K562 (cell line): ENCODE measurements at regions not wholly inside any gene's neighbourhood (a gene's known extent, or its start where the extent isn't known, plus 50 kb on each side); places are given as distances from the start of the nearest gene placed in this dataset.

Experiments
- CSDE1 ChIP-seq, 2 experiments: fragments of 450-650 bp; IDR thresholded peaks; 2 replicates each; pipeline ENCODE4 v1.6.1; 2016; ENCODE audit warnings: mild to moderate bottlenecking in 1 of 2
- SIN3A ChIP-seq, 2 experiments: fragments of 150-350 bp in 1 of 2; IDR thresholded peaks; 2 replicates each; pipeline ENCODE4 v1.6.1; 2011 to 2016; ENCODE audit warnings: borderline replicate concordance in 2 of 2, low read depth in 2 of 2, low read length in 2 of 2, mild to moderate bottlenecking in 2 of 2, moderate library complexity in 2 of 2; ENCODE audit not compliant: control insufficient read depth in 1 of 2
- ZNF282 ChIP-seq: sonication (generic); formaldehyde crosslinking; IDR thresholded peaks from 2 replicates; pipeline ENCODE4 v1.8.1; 2023; ENCODE audit warnings: missing genetic modification reagents
- ZNF507 ChIP-seq: conservative IDR thresholded peaks from 2 replicates; pipeline ENCODE4 v1.6.1; 2017; ENCODE audit warnings: missing genetic modification characterization, missing compliant biosample characterization
- TF ChIP-seq, protein P1 (sequence below): sonication (generic); formaldehyde crosslinking; IDR thresholded peaks from 2 replicates; pipeline ENCODE4 v1.9.0; 2022; ENCODE audit warnings: mild to moderate bottlenecking, missing genetic modification reagents
- TF ChIP-seq, protein P2 (sequence below): fragments of 450-650 bp; IDR thresholded peaks from 2 replicates; pipeline ENCODE4 v1.6.1; 2016; ENCODE audit warnings: missing biosample characterization, missing genetic modification characterization

DNA sequence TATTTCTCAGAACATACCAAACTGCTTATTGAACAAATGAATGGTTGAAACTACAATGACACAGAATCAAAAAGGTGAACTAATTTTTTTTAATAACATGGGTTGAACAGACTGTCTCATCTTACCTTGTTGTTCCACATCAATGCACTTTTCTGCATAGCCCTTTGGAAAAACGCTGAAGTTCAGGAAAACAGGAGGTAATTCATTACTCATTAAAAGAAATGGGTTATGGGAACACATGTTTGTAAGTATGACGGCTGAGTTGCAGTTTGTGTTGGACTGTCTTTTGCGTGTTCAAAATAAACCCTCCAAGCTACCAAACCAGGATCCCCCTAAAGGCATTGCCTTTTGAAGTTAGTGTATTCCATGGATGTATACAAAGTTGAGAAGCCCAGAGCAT is 514.9 kb upstream of the PKN2 start:
- no peak for TF ChIP-seq CSDE1 (IDR thresholded peaks at IDR 0.05)
- TF ChIP-seq, protein P1, sequence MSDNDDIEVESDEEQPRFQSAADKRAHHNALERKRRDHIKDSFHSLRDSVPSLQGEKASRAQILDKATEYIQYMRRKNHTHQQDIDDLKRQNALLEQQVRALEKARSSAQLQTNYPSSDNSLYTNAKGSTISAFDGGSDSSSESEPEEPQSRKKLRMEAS (CRISPR knock-in tag) = no peak
- TF ChIP-seq ZNF282 (CRISPR knock-in tag) = no peak
- TF ChIP-seq, protein P2, sequence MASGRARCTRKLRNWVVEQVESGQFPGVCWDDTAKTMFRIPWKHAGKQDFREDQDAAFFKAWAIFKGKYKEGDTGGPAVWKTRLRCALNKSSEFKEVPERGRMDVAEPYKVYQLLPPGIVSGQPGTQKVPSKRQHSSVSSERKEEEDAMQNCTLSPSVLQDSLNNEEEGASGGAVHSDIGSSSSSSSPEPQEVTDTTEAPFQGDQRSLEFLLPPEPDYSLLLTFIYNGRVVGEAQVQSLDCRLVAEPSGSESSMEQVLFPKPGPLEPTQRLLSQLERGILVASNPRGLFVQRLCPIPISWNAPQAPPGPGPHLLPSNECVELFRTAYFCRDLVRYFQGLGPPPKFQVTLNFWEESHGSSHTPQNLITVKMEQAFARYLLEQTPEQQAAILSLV (tag) = no peak
- TF ChIP-seq SIN3A (IDR thresholded peaks at IDR 0.05; ENCODE audit: borderline replicate concordance in 2 of 2, control insufficient read depth in 1 of 2, low read depth in 2 of 2, low read length in 2 of 2) = no peak
- no peak for TF ChIP-seq ZNF507 (tag)
